B cell (primary cell): ENCODE measurements at regions not wholly inside any gene's neighbourhood (a gene's known extent, or its start where the extent isn't known, plus 50 kb on each side); places are given as distances from the start of the nearest gene placed in this dataset.

Experiments used
- ATAC-seq: fragments of 200-7000 bp; cut with Tn5 transposase; one replicate; pipeline ENCODE4 v1.10.0; 2021; ENCODE audit warnings: low read depth, mild to moderate bottlenecking, moderate number of reproducible peaks, moderate library complexity
- CTCF ChIA-PET: fragments of 350-600 bp; sonication (Branson Sonifier 250); formaldehyde crosslinking; loops from one replicate; lab custom pipeline; 2021; ENCODE audit warnings: antibody characterized with exemption, inconsistent platforms; lab: Charles Lee
- POLR2A ChIA-PET: fragments of 350-600 bp; sonication (Branson Sonifier 250); formaldehyde crosslinking; loops from one replicate; lab custom pipeline; 2021; ENCODE audit warnings: antibody characterized with exemption; lab: Charles Lee
- DNase-seq: peaks from one replicate; pipeline ENCODE4 v3.0.0; 2013
- H2AFZ ChIP-seq: 2 replicates; pipeline ENCODE4 v1.6.1; 2012; ENCODE audit warnings: mild to moderate bottlenecking, low read depth, low read length; ENCODE audit not compliant: insufficient read depth, poor library complexity, severe bottlenecking
- H3K27ac ChIP-seq, 2 donors: 1 replicate in 1 of 2; 2 replicates in 1 of 2; pipeline ENCODE4 v1.5.1; 2012 to 2013; ENCODE audit warnings: low read length in 2 of 2, mild to moderate bottlenecking in 2 of 2, moderate library complexity in 1 of 2
- H3K27me3 ChIP-seq, 4 experiments: fragments of 200-600 bp in 1 of 4; sonication (generic) in 1 of 4; replicated peaks in 1 of 4; 1 replicate in 2 of 4; 2 replicates in 2 of 4; pipeline versions ENCODE4 v1.6.1 to v1.7.0; 2013 to 2016; ENCODE audit warnings: low read length in 3 of 4, mild to moderate bottlenecking in 2 of 4, mixed read lengths in 1 of 4, moderate library complexity in 1 of 4; ENCODE audit not compliant: insufficient read depth in 4 of 4, control insufficient read depth in 3 of 4; ENCODE audit errors: control extremely low read depth in 1 of 4
- H3K36me3 ChIP-seq, 2 experiments: replicated peaks in 1 of 2; 1 replicate in 1 of 2; 2 replicates in 1 of 2; pipeline versions ENCODE4 v1.6.1 to v1.7.1; 2013; ENCODE audit warnings: low read length in 1 of 2; ENCODE audit not compliant: insufficient read depth in 2 of 2, control insufficient read depth in 1 of 2; ENCODE audit errors: control extremely low read depth in 1 of 2, extremely low read depth in 1 of 2
- H3K4me1 ChIP-seq, 2 donors: fragments of 200-600 bp in 1 of 2; sonication (generic) in 1 of 2; 1 replicate in 1 of 2; 2 replicates in 1 of 2; pipeline versions ENCODE4 v1.5.1 to v1.6.1; 2013 to 2017; ENCODE audit warnings: low read length in 2 of 2; ENCODE audit not compliant: control insufficient read depth in 2 of 2, insufficient read depth in 2 of 2
- H3K4me2 ChIP-seq: replicated peaks from 2 replicates; pipeline ENCODE3; 2012; ENCODE audit warnings: mild to moderate bottlenecking, low read depth, low read length; ENCODE audit not compliant: poor library complexity, severe bottlenecking
- H3K4me3 ChIP-seq, 5 experiments: fragments of 200-600 bp in 1 of 5; sonication (generic) in 1 of 5; 1 replicate in 3 of 5; 2 replicates in 2 of 5; pipeline versions ENCODE4 v1.5.1 to v1.7.0; 2011 to 2016; ENCODE audit warnings: low read length in 4 of 5, mild to moderate bottlenecking in 4 of 5, low read depth in 2 of 5, control low read depth in 1 of 5, moderate library complexity in 1 of 5; ENCODE audit not compliant: insufficient read depth in 1 of 5; ENCODE audit errors: control extremely low read depth in 1 of 5, extremely low read depth in 1 of 5
- H3K79me2 ChIP-seq: fragments of 200-600 bp; sonication (generic); one replicate; pipeline ENCODE4 v1.6.0; 2016; ENCODE audit warnings: low read length; ENCODE audit not compliant: control insufficient read depth, insufficient read depth
- H3K9ac ChIP-seq: fragments of 200-600 bp; sonication (generic); 2 replicates; pipeline ENCODE4 v1.6.1; 2017; ENCODE audit warnings: mild to moderate bottlenecking, low read length, moderate library complexity
- H3K9me3 ChIP-seq, 3 donors: one replicate each; pipeline versions ENCODE4 v1.6.1 to v1.7.1; 2013; ENCODE audit warnings: low read length in 2 of 3; ENCODE audit not compliant: control insufficient read depth in 2 of 3, insufficient read depth in 1 of 3; ENCODE audit errors: control extremely low read depth in 1 of 3
- H4K20me1 ChIP-seq: 2 replicates; pipeline ENCODE4 v1.6.0; 2012; ENCODE audit warnings: mild to moderate bottlenecking, low read length; ENCODE audit not compliant: insufficient read depth, control insufficient read depth, poor library complexity, severe bottlenecking
- H3K27ac Mint-ChIP-seq: one replicate; pipeline ENCODE4 v1.8.0; 2021; ENCODE audit warnings: mixed read lengths
- H3K27me3 Mint-ChIP-seq: one replicate; pipeline ENCODE4 v1.8.0; 2021; ENCODE audit warnings: mixed read lengths
- H3K4me1 Mint-ChIP-seq: one replicate; pipeline ENCODE4 v1.8.0; 2021; ENCODE audit warnings: mixed read lengths
- H3K4me3 Mint-ChIP-seq: one replicate; pipeline ENCODE4 v1.8.0; 2021; ENCODE audit warnings: mixed read lengths
- H3K9me3 Mint-ChIP-seq: one replicate; pipeline ENCODE4 v1.8.0; 2022; ENCODE audit warnings: mixed read lengths; ENCODE audit not compliant: insufficient read depth
- EZH2 ChIP-seq: IDR thresholded peaks from 2 replicates; pipeline ENCODE4 v1.6.1; 2012; ENCODE audit warnings: borderline replicate concordance, low read depth, mild to moderate bottlenecking, moderate library complexity, low read length; ENCODE audit not compliant: insufficient read depth, poor library complexity, severe bottlenecking
- WGBS: methylation state at CpG from one replicate; pipeline ENCODE4 v1.1.5; 2013; ENCODE audit warnings: missing lambda C conversion rate; ENCODE audit not compliant: insufficient coverage; 5-methylcytosine and 5-hydroxymethylcytosine counted together
- intact Hi-C: fragments of 100-400 bp; cut with micrococcal nuclease; formaldehyde crosslinking; loops from one replicate; pipeline ENCODE4 v1.10.0; 2022
- TF ChIP-seq, protein P1 (sequence below): fragments of 200-600 bp; IDR thresholded peaks from one replicate; pipeline ENCODE4 v1.8.0; 2022; ENCODE audit warnings: antibody characterized with exemption, mild to moderate bottlenecking

GRCh38 chr11:45500451-45500850 is 165.0 kb downstream of the CHST1 start:
- Histone ChIP-seq H3K4me3 (no peak overlapping the region), H3K4me1 (no peaks in the 10 kb centered on the region), H4K20me1 (no peaks in the 10 kb centered on the region), H3K27me3 (peaks cover 0 to 2% (median 0%) of the 10 kb centered on the region in 4 experiments), H3K9ac (no peak overlapping the region), H2AFZ (no peak overlapping the region), H3K4me2 (no peak overlapping the region), H3K27ac (no peak overlapping the region), H3K79me2 (no peaks in the 10 kb centered on the region), H3K9me3 (peaks cover 0 to 6% (median 4%) of the 10 kb centered on the region in 3 donors), H3K36me3 (no peaks in the 10 kb centered on the region)
- TF ChIP-seq, protein P1, sequence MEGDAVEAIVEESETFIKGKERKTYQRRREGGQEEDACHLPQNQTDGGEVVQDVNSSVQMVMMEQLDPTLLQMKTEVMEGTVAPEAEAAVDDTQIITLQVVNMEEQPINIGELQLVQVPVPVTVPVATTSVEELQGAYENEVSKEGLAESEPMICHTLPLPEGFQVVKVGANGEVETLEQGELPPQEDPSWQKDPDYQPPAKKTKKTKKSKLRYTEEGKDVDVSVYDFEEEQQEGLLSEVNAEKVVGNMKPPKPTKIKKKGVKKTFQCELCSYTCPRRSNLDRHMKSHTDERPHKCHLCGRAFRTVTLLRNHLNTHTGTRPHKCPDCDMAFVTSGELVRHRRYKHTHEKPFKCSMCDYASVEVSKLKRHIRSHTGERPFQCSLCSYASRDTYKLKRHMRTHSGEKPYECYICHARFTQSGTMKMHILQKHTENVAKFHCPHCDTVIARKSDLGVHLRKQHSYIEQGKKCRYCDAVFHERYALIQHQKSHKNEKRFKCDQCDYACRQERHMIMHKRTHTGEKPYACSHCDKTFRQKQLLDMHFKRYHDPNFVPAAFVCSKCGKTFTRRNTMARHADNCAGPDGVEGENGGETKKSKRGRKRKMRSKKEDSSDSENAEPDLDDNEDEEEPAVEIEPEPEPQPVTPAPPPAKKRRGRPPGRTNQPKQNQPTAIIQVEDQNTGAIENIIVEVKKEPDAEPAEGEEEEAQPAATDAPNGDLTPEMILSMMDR, result no peak
- TF ChIP-seq EZH2, result no peak
- CTCF ChIA-PET, result no interaction called here
- 63% methylated on average over 5 of the region's 6 CpGs for WGBS
- H3K4me3 Mint-ChIP-seq, result no peak overlapping the region
- no peak for DNase-seq
- no peak for ATAC-seq
- H3K27ac Mint-ChIP-seq, result no peak overlapping the region
- no peaks in the 10 kb centered on the region for H3K4me1 Mint-ChIP-seq
- intact Hi-C loops, result no loop called here
- peaks cover 32% of the 10 kb centered on the region for H3K27me3 Mint-ChIP-seq
- peaks cover 13% of the 10 kb centered on the region for H3K9me3 Mint-ChIP-seq
- POLR2A ChIA-PET, result no interaction called here

DNA sequence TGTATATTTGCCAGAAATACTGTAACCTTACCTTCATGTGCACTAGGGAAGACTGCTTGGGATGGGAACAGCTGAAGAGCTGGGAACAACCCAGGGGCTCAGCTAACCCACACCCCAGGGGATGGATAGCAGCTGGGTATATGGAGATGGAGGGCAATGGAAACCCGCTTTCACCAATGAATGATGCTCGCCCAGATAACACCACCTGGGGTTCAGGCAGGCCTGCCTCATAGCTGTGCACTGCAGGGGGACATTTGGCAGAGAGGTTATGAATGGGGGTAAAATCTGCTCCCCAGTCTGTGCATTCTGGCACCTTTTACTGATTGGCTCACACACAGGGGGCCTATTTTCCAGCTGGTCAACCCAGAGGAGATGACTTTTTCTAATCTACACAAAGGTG is 170.7 kb downstream of the CHST1 start:
- peaks cover 10% of the 10 kb centered on the region for H3K9me3 Mint-ChIP-seq
- ATAC-seq (no peak), DNase-seq (no peak)
- H3K4me1 Mint-ChIP-seq, result no peaks in the 10 kb centered on the region
- Histone ChIP-seq H3K9ac (no peak overlapping the region), H3K79me2 (no peaks in the 10 kb centered on the region), H3K4me3 (no peak overlapping the region), H3K27me3 (peaks cover 0 to under 1% (median 0%) of the 10 kb centered on the region in 4 experiments), H3K36me3 (no peaks in the 10 kb centered on the region), H3K4me2 (no peak overlapping the region), H3K4me1 (no peaks in the 10 kb centered on the region), H2AFZ (no peak overlapping the region), H4K20me1 (no peaks in the 10 kb centered on the region), H3K9me3 (peaks cover 0 to 3% (median 0%) of the 10 kb centered on the region in 3 donors), H3K27ac (no peak overlapping the region)
- TF ChIP-seq EZH2, result no peak
- TF ChIP-seq, protein P1, result no peak
- ChIA-PET CTCF (no interaction called here), POLR2A (no interaction called here)
- 80% methylated on average over 2 of the region's 2 CpGs for WGBS
- no peak overlapping the region for H3K4me3 Mint-ChIP-seq
- intact Hi-C loops, result no loop called here
- peaks cover 21% of the 10 kb centered on the region for H3K27me3 Mint-ChIP-seq
- no peak overlapping the region for H3K27ac Mint-ChIP-seq
